Activated naive CD4-positive, alpha-beta T cell treated with anti-CD3 and anti-CD28 coated beads, Interleukin-2, amount 50 U/mL, for 16 hours (primary cell): ENCODE measurements at regions not wholly inside any gene's neighbourhood (a gene's known extent, or its start where the extent isn't known, plus 50 kb on each side); places are given as distances from the start of the nearest gene placed in this dataset.

ENCODE experiments used
- DNase-seq: peaks from one replicate; pipeline ENCODE4 v3.0.0-alpha.2; 2020

GRCh38 chr4:24144381-24144780 lies 254.5 kb upstream of the PPARGC1A start:
- no peak for DNase-seq

- no peak for DNase-seq
These were observed 253.9 kb upstream of the PPARGC1A start for GRCh38 chr4:24143741-24144140.

GRCh38 chr4:24141836-24142235 lies 252.0 kb upstream of the PPARGC1A start:
- no peak for DNase-seq

GRCh38 chr4:24140892-24141291 lies 251.0 kb upstream of the PPARGC1A start:
- no peak for DNase-seq

GRCh38 chr4:24137671-24138601 lies 248.1 kb upstream of the PPARGC1A start:
- DNase-seq, result no peak

- DNase-seq, result no peak
These were observed 242.3 kb upstream of the PPARGC1A start for GRCh38 chr4:24131954-24132673.

GRCh38 chr4:24130637-24131036 lies 240.8 kb upstream of the PPARGC1A start:
- no peak for DNase-seq

- no peak for DNase-seq
These were observed 236.9 kb upstream of the PPARGC1A start for GRCh38 chr4:24126776-24127175.

GRCh38 chr4:24121395-24122175 lies 231.7 kb upstream of the PPARGC1A start:
- no peak for DNase-seq

GRCh38 chr4:24117975-24118374 lies 228.1 kb upstream of the PPARGC1A start:
- no peak for DNase-seq

GRCh38 chr4:24116107-24116506 lies 226.3 kb upstream of the PPARGC1A start:
- DNase-seq, result no peak

- DNase-seq, result no peak
These were observed 225.2 kb upstream of the PPARGC1A start for GRCh38 chr4:24114919-24115500.

- no peak for DNase-seq
These were observed 224.6 kb upstream of the PPARGC1A start for GRCh38 chr4:24114444-24114843.

GRCh38 chr4:24112466-24112865 lies 222.6 kb upstream of the PPARGC1A start:
- DNase-seq, result no peak

GRCh38 chr4:24108567-24108966 lies 218.7 kb upstream of the PPARGC1A start:
- no peak for DNase-seq

GRCh38 chr4:24105327-24106038 lies 215.6 kb upstream of the PPARGC1A start:
- DNase-seq, result no peak

GRCh38 chr4:24104158-24104565 lies 214.3 kb upstream of the PPARGC1A start:
- DNase-seq, result no peak

- no peak for DNase-seq
These were observed 213.7 kb upstream of the PPARGC1A start for GRCh38 chr4:24103434-24104157.

GRCh38 chr4:24102621-24103020 lies 212.8 kb upstream of the PPARGC1A start:
- DNase-seq, result no peak

GRCh38 chr4:24096603-24097002 lies 206.8 kb upstream of the PPARGC1A start:
- no peak for DNase-seq

- DNase-seq, result no peak
These were observed 204.9 kb upstream of the PPARGC1A start for GRCh38 chr4:24094726-24095125.

GRCh38 chr4:24093446-24093845 lies 203.6 kb upstream of the PPARGC1A start:
- DNase-seq, result no peak
